Astrocyte (in vitro differentiated cells and primary cell): ENCODE measurements at regions not wholly inside any gene's neighbourhood (a gene's known extent, or its start where the extent isn't known, plus 50 kb on each side); places are given as distances from the start of the nearest gene placed in this dataset.

Source experiments
- DNase-seq: peaks from one replicate; pipeline ENCODE4 v3.0.0-alpha.2; 2010; ENCODE audit warnings: low read depth
- FAIRE-seq: peaks from 2 replicates; lab custom pipeline; 2011; peaks lifted over from hg19 to GRCh38; lab: Jason Lieb, UNC
- H2AFZ ChIP-seq: 2 replicates; pipeline ENCODE4 v1.6.0; 2012; ENCODE audit warnings: low read depth, low read length, inconsistent platforms
- H3K27ac ChIP-seq: 2 replicates; pipeline ENCODE4 v1.5.1; 2011; ENCODE audit warnings: low read depth, low read length, inconsistent platforms
- H3K27me3 ChIP-seq: 2 replicates; pipeline ENCODE4 v1.6.0; 2011; ENCODE audit warnings: low read length, inconsistent platforms; ENCODE audit not compliant: insufficient read depth
- H3K36me3 ChIP-seq: 2 replicates; pipeline ENCODE4 v1.5.1; 2011; ENCODE audit warnings: low read length, inconsistent platforms; ENCODE audit not compliant: insufficient read depth
- H3K4me1 ChIP-seq: 2 replicates; pipeline ENCODE4 v1.5.1; 2011; ENCODE audit warnings: low read length, inconsistent platforms; ENCODE audit not compliant: insufficient read depth
- H3K4me2 ChIP-seq: 2 replicates; pipeline ENCODE4 v1.6.0; 2012; ENCODE audit warnings: low read length, inconsistent platforms
- H3K4me3 ChIP-seq: 2 replicates; pipeline ENCODE4 v1.5.1; 2011; ENCODE audit warnings: low read depth, mild to moderate bottlenecking, low read length, inconsistent platforms; ENCODE audit not compliant: insufficient read depth
- H3K79me2 ChIP-seq: 2 replicates; pipeline ENCODE4 v1.6.0; 2012; ENCODE audit warnings: mild to moderate bottlenecking, low read length, inconsistent platforms; ENCODE audit not compliant: insufficient read depth
- H3K9ac ChIP-seq: 2 replicates; pipeline ENCODE4 v1.6.0; 2012; ENCODE audit warnings: mild to moderate bottlenecking, low read length, inconsistent platforms
- H3K9me3 ChIP-seq: 2 replicates; pipeline ENCODE4 v1.5.1; 2012; ENCODE audit warnings: low read depth, mild to moderate bottlenecking, low read length, inconsistent platforms; ENCODE audit not compliant: insufficient read depth
- H4K20me1 ChIP-seq: 2 replicates; pipeline ENCODE4 v1.6.0; 2012; ENCODE audit warnings: low read length, inconsistent platforms; ENCODE audit not compliant: insufficient read depth
- H3K27ac Mint-ChIP-seq: one replicate; pipeline ENCODE4 v1.8.0; 2021; ENCODE audit warnings: mild to moderate bottlenecking, mixed read lengths; ENCODE audit not compliant: unreplicated experiment
- H3K27me3 Mint-ChIP-seq: one replicate; pipeline ENCODE4 v1.8.0; 2021; ENCODE audit warnings: low read depth, mixed read lengths; ENCODE audit not compliant: unreplicated experiment
- H3K36me3 Mint-ChIP-seq: one replicate; pipeline ENCODE4 v1.8.0; 2021; ENCODE audit warnings: low read depth, mixed read lengths; ENCODE audit not compliant: unreplicated experiment
- H3K4me1 Mint-ChIP-seq: one replicate; pipeline ENCODE4 v1.8.0; 2021; ENCODE audit warnings: low read depth, mixed read lengths; ENCODE audit not compliant: unreplicated experiment
- H3K4me3 Mint-ChIP-seq: one replicate; pipeline ENCODE4 v1.8.0; 2021; ENCODE audit warnings: mild to moderate bottlenecking, moderate library complexity, mixed read lengths; ENCODE audit not compliant: unreplicated experiment
- H3K9me3 Mint-ChIP-seq: one replicate; pipeline ENCODE4 v1.8.0; 2021; ENCODE audit warnings: mild to moderate bottlenecking, mixed read lengths; ENCODE audit not compliant: unreplicated experiment
- EZH2 ChIP-seq: IDR thresholded peaks from 2 replicates; pipeline ENCODE4 v1.6.1; 2012; ENCODE audit warnings: mild to moderate bottlenecking, low read length, inconsistent platforms; ENCODE audit not compliant: insufficient read depth
- TF ChIP-seq, protein P1 (sequence below): IDR thresholded peaks from 2 replicates; pipeline ENCODE4 v1.5.1; 2011; ENCODE audit warnings: low read depth, mild to moderate bottlenecking, inconsistent platforms, low read length, moderate library complexity; ENCODE audit not compliant: insufficient read depth

DNA sequence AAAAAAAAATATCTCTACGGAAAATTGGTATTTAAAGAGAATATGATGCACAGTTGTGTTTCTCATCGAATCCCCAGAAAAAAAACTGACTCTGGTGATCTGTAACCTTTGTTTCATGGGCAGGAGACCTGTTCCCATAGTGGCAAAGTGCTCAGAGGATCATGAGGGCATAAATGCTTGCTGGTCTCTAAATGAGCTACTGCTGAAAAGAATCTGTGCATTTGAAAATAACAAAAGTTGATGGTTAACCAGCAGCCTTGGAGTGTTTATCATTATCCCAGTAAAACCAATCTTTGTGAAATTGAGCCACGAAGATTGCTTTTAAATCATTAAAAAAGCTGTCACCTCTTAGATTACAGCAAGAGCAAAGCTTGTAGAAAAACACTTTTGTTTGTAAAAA, 775.4 kb downstream of the MTRR start:
- H3K4me3 Mint-ChIP-seq, result no peak overlapping the region
- H3K9ac ChIP-seq, result no peak overlapping the region
- peaks cover 1% of the 10 kb centered on the region for H3K9me3 Mint-ChIP-seq
- DNase-seq (no peak), FAIRE-seq (no peak)
- no peak overlapping the region for H2AFZ ChIP-seq
- no peaks in the 10 kb centered on the region for H3K27me3 ChIP-seq
- H3K4me2 ChIP-seq, result no peak overlapping the region
- H3K4me1 ChIP-seq, result no peaks in the 10 kb centered on the region
- no peaks in the 10 kb centered on the region for H3K36me3 Mint-ChIP-seq
- no peak for TF ChIP-seq EZH2
- TF ChIP-seq, protein P1, sequence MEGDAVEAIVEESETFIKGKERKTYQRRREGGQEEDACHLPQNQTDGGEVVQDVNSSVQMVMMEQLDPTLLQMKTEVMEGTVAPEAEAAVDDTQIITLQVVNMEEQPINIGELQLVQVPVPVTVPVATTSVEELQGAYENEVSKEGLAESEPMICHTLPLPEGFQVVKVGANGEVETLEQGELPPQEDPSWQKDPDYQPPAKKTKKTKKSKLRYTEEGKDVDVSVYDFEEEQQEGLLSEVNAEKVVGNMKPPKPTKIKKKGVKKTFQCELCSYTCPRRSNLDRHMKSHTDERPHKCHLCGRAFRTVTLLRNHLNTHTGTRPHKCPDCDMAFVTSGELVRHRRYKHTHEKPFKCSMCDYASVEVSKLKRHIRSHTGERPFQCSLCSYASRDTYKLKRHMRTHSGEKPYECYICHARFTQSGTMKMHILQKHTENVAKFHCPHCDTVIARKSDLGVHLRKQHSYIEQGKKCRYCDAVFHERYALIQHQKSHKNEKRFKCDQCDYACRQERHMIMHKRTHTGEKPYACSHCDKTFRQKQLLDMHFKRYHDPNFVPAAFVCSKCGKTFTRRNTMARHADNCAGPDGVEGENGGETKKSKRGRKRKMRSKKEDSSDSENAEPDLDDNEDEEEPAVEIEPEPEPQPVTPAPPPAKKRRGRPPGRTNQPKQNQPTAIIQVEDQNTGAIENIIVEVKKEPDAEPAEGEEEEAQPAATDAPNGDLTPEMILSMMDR, result no peak
- no peaks in the 10 kb centered on the region for H3K79me2 ChIP-seq
- H3K27me3 Mint-ChIP-seq, result no peaks in the 10 kb centered on the region
- no peaks in the 10 kb centered on the region for H4K20me1 ChIP-seq
- no peak overlapping the region for H3K4me3 ChIP-seq
- no peaks in the 10 kb centered on the region for H3K9me3 ChIP-seq
- no peaks in the 10 kb centered on the region for H3K36me3 ChIP-seq
- H3K4me1 Mint-ChIP-seq, result peaks cover 7% of the 10 kb centered on the region
- H3K27ac ChIP-seq, result no peak overlapping the region
- H3K27ac Mint-ChIP-seq, result no peak overlapping the region

DNA sequence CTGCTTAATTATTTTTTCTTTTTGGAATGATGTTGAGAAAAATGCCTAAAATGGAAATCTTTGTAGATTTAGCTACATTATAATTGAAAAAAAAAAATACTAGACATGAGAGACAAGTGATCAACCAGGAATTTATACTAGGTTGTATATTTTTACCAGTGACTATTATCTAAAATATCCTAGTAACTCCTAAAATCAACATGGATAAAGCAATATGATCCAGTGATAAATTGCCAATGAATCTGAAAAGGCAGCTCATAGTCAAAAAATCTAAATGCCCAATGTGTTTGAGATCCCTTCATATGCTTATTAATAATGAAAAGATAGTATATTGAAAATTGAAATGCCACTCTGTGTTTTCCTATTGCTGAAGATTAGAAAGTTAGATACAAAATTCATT, 778.2 kb downstream of the MTRR start:
- Histone ChIP-seq H3K79me2 (no peaks in the 10 kb centered on the region), H2AFZ (no peak overlapping the region), H3K4me2 (no peak overlapping the region), H4K20me1 (no peaks in the 10 kb centered on the region), H3K9me3 (no peaks in the 10 kb centered on the region), H3K4me3 (no peak overlapping the region), H3K4me1 (no peaks in the 10 kb centered on the region), H3K27me3 (no peaks in the 10 kb centered on the region), H3K9ac (no peak overlapping the region), H3K36me3 (no peaks in the 10 kb centered on the region), H3K27ac (no peak overlapping the region)
- H3K4me3 Mint-ChIP-seq, result no peak overlapping the region
- H3K27ac Mint-ChIP-seq, result no peak overlapping the region
- H3K27me3 Mint-ChIP-seq, result no peaks in the 10 kb centered on the region
- FAIRE-seq (no peak), DNase-seq (no peak)
- H3K9me3 Mint-ChIP-seq, result peaks cover 2% of the 10 kb centered on the region
- no peak for TF ChIP-seq EZH2
- TF ChIP-seq, protein P1, result no peak
- H3K36me3 Mint-ChIP-seq, result no peaks in the 10 kb centered on the region
- peaks cover 14% of the 10 kb centered on the region for H3K4me1 Mint-ChIP-seq

DNA sequence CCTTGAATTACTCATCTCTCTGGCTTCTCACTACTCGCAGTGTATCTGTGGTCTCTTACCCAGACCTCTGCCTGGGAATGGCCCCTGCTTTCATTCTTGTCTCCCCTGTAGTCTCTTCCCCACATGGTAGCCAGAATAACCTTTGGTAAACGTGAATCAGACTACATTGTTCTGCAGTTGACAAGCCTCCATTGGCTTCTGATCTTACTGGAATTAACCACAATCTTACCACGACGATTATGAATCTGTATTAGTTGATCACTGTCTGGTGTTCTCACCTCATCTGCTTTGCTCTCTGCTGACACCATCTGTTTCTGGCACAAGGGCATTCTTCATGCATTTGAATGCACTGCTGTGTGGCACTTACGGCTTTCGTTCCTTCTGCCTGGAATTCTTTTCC, 781.2 kb downstream of the MTRR start:
- Histone ChIP-seq H3K79me2 (no peaks in the 10 kb centered on the region), H3K4me1 (no peaks in the 10 kb centered on the region), H3K9ac (no peak overlapping the region), H4K20me1 (no peaks in the 10 kb centered on the region), H2AFZ (no peak overlapping the region), H3K4me2 (no peak overlapping the region), H3K9me3 (no peaks in the 10 kb centered on the region), H3K36me3 (no peaks in the 10 kb centered on the region), H3K4me3 (no peak overlapping the region), H3K27me3 (no peaks in the 10 kb centered on the region), H3K27ac (no peak overlapping the region)
- TF ChIP-seq, protein P1, result no peak
- no peak for TF ChIP-seq EZH2
- Mint-ChIP-seq H3K27me3 (no peaks in the 10 kb centered on the region), H3K36me3 (no peaks in the 10 kb centered on the region), H3K4me3 (no peak overlapping the region), H3K9me3 (peaks cover 1% of the 10 kb centered on the region), H3K4me1 (peaks cover 10% of the 10 kb centered on the region), H3K27ac (peak overlapping the region; percentile 21)
- FAIRE-seq, result no peak
- DNase-seq, result peak; percentile 63
